Stimulated activated CD4-positive, alpha-beta T cell treated with anti-CD3 and anti-CD28 coated beads, Interleukin-4, amount 100 ng/mL, for 24 hours (primary cell): ENCODE measurements at regions not wholly inside any gene's neighbourhood (a gene's known extent, or its start where the extent isn't known, plus 50 kb on each side); places are given as distances from the start of the nearest gene placed in this dataset.

ENCODE experiments used
- DNase-seq: peaks from one replicate; pipeline ENCODE4 v3.0.0-alpha.2; 2020

DNA sequence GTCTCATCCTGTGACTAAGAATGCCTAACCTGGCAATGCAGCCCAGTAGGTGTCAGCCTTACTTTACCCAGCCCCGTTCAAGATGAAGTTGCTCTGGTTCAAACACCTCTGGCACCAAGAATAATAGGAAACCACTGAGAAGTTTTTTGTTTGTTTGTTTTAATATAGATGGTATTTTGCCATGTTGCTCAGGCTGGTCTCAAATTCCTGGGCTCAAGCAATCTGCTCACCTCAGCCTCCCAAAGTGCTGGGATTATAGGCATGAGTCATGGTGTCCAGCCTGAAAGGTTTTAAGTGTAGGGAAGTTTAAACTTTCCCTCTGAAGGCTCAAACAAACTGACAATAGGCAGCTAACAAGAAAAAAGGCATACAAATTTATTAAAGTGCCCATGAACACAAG is 51.2 kb upstream of the ABCC4 start:
- no peak for DNase-seq

DNA sequence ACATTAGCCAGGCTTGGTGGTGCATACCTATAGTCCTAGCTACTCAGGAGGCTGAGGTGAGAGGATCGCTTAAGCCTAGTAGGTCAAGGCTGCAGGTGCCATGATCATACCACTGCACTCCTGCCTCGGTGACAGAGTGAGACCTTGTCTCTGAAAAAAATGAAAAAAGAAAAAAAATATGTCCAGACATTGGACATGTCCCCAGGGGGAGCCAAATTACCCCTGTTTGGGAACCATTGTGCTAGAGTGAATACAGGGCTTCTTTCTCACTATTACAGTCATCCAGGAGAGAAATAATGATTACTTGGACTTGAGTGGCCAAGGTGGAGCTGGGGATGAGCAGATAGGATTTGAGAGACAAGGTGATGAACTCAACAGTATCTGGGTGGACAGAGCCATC is 52.9 kb upstream of the ABCC4 start:
- no peak for DNase-seq

DNA sequence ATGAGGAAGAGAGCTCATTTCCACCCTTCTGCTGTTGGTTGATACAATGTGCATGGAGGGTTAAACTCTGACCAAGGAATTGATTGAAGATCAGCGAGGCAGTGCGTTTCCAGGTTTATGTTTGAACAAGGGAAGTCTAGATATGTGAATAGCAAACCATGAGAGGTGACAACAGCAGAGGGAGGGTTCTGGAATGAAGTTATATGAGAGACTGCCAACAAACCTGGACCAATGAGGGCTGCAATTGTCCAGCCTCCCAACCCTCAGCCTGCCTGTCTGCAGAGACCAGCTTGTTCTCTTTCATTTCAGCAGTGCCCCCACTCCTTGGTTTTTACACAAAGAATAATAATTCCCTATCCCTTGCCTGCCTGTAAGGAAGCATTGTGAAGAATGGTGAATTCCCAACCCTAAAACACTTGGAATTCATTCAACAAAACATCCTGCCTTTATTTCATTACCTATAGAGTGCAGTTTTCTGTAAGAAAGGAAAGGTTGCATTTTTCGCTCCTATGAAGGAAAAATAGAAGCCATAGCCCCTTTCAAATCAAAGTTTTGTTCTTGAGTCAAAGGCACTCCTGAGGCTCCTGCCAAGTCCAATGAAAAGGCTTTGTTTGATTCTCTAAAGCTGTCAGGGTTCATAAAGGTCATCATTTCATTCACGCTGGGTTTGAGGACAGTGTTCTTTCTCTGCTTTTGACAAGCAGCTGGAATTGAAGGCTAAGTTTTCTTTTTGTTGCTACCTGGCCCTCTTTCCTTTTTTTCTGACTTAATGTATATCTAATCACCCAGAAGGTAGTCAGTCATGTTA is 53.6 kb upstream of the ABCC4 start:
- DNase-seq, result no peak

- DNase-seq, result no peak
These were observed 54.2 kb upstream of the ABCC4 start for GRCh38 chr13:95355494-95355893.

DNA sequence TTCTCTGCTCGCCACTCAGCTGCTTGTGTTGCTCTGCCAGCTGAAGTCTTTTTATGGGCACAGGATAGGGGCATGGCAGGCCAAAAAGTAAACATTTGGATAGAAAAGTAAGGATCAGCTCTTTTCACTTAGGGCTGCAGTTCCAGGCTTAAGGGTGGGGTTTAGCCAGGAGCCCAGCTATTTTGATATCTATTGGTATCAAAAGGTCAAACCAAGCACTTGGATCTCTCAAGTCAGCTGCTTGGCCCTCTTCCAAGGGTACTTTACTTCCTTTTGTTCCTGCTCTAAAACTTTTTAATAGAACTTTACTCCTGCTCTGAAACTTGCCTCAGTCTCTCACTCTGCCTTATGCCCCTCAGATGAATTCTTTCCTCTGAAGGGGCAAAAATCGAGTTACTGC is 55.7 kb upstream of the ABCC4 start:
- DNase-seq, result no peak

GRCh38 chr13:95357875-95358274 is 56.6 kb upstream of the ABCC4 start:
- DNase-seq, result no peak

DNA sequence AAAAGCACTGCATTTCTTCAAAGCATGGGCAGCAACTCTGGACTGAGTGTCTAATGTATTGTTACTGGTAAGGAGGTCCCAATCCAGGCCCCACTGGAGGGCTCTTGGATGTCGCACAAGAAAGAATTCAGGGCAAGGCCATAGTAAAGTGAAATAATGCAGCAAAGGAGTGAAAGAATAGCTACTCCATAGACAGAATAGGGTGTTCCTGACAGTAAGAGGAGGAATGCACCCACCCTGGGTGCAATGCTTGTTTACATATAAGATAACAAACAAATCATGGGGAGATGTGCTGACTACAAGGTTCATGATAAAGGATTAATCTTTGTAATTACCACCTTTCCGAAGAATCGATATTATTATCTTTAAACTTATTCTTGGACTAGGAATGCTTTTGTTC is 58.8 kb upstream of the ABCC4 start:
- no peak for DNase-seq

- DNase-seq, result no peak
These were observed 59.3 kb upstream of the ABCC4 start for GRCh38 chr13:95360464-95361097.

DNA sequence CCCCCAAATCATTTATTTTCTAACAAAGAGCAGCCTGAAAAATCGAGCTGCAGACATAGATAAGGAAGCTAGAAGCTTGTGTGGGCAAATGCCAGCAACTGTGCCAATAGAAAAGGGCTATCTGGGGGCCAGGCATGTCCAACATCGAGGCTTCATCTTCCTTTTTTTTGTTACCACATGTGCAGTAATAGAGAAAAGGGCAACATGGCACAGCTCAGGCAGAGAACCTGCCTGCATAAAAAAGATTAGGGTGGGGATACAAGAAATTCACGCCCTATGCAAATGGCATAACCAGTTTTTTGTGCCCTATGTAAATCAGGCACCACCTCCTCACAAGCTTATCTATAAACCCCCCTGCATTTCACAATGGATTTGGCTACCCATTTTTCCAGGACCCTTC is 60.4 kb upstream of the ABCC4 start:
- no peak for DNase-seq

DNA sequence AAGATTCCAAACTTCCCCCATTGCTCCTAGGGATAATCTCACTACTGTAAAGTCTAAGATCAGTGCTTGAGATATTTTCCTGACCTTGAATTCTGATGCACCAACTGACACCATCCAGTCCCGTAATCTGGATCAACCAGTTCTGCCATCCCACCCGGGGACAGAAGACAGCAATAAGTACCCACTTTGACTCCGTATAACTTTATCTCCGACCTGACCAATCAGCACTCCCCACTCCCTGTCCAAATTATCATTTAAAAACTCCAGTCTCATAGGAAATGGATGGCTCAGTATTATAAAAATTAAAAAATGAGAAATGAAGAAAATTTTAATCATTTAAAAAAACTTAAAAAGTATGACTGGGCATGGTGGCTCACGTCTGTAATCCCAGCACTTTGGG is 61.4 kb upstream of the ABCC4 start:
- DNase-seq, result no peak

DNA sequence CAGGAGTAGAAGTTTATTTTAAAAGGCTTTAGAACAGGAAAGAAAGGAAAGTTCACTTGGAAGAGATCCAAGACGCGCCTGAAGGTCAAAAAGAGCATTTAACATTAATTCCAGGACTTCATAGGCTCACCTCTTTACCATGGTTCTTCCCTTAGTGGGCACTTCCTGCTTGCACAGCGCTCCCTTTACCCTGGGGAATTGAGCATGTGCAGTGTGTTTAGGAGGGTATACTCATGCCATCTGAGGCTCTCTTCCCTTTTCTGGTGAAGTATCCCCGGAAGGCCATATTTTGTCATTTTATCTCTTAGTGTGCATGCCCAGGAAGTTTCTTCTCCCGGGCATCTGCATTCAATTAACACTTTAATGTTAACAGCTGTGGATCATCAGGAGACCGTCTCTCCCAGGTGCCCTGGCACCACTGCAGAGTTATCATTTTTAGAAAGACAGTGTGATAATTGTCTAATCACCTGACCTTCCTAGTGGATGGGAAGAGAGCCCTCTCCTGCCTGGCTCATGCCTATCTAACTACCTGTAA is 66.1 kb upstream of the ABCC4 start:
- DNase-seq, result no peak

DNA sequence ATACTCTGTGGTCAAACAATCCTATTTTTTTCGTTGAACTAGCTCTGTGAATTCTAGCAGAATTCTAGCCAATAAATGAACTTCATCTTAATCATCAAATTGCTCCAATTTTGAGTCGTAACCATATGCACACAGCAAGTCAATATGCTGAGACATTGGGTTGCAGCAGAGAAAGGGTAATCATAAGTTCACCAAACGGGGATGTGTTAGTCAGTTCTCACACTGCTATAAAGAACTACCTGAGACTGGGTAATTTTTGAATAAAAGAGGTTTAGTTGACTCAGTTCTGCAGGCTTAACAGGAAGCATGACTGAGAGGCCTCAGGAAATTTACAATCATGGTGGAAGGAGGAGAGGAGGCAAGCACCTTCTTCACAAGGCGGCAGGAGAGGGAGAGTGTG is 67.7 kb upstream of the ABCC4 start:
- DNase-seq, result no peak

- no peak for DNase-seq
These were observed 74.5 kb upstream of the ABCC4 start for GRCh38 chr13:95375706-95376105.

GRCh38 chr13:95378603-95379002 is 77.4 kb upstream of the ABCC4 start:
- DNase-seq, result no peak

- DNase-seq, result peak; percentile 75
These were observed 79.4 kb upstream of the ABCC4 start for GRCh38 chr13:95380468-95381211.

- no peak for DNase-seq
These were observed 79.9 kb upstream of the ABCC4 start for GRCh38 chr13:95381212-95381527.

DNA sequence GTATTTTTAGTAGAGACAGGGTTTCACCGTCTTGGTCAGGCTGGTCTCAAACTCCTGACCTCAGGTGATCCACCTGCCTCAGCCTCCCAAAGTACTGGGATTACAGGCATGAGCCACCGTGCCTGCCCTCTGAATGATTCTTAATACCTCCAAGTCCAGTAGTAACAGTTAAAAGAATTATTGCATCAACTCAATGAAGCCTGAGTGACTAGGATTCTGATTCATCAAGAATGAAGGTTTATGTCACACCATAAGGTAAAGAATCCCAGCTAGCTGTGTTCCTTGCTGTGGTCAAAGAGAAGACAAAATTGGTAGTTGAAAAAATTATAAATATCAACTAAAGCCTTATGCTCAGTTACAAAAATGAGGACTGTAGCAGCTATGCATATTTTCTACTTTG is 81.2 kb upstream of the ABCC4 start:
- no peak for DNase-seq

DNA sequence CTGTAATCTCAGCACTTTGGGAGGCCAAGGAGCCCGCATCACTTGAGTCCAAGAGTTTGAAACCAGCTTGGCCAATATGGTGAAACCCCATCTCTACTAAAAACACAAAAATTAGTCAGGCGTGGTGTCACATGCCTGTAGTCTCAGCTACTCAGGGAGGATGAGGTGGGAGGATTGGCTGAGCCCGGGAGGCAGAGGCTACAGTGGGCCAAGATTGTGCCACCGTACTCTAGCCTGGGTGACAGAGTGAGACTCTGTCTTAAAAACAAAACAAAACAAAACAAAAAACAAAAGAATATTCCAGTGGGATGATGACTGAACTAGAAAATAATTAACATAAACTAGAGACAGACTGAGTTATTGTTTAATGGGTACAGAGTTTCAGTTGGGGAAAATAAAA is 81.7 kb upstream of the ABCC4 start:
- DNase-seq, result no peak

DNA sequence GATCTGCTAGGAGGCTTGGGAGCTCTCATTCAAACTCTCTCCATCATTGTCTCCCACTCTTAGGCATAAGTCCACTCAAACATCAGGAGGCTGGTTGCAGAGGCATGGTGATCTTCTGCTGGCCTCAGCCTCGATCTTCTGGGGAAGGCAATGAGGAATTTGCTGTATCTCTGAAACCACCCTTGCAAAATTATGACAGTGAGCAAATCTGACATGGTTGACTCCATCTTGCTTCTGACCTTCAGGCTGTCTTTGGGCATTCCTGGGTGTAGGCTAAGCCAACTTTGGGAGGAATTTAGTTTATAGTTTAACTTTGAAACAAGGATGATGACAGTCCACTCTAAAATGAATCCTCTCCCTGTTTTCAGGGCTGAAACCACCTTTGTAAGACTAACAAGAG is 84.1 kb upstream of the ABCC4 start:
- no peak for DNase-seq

DNA sequence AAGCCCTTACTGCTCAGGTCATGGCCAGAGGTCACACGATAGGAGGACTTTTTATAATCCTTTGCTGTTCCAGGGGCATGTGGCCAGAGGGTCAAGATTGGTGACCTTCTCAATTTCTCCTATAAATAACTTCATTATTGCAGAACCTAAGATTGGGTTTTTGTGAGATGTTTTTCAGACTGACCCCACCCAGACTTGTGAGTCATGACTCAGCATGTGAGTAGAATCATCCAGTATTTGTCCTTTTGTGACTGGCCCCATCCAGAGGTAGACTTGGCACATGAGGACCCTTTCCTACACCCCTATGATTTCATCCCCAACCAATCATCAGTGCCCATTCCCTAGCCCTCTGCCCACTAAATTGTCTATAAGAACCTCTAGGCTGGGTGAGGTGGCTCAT is 84.5 kb upstream of the ABCC4 start:
- no peak for DNase-seq

- DNase-seq, result no peak
These were observed 85.1 kb upstream of the ABCC4 start for GRCh38 chr13:95386370-95386769.

- no peak for DNase-seq
These were observed 86.5 kb upstream of the ABCC4 start for GRCh38 chr13:95387733-95388207.

GRCh38 chr13:95388420-95389079 is 87.3 kb upstream of the ABCC4 start:
- DNase-seq, result no peak
